Suprapubic skin (tissue), 4 donors: ENCODE measurements at regions not wholly inside any gene's neighbourhood (a gene's known extent, or its start where the extent isn't known, plus 50 kb on each side); places are given as distances from the start of the nearest gene placed in this dataset.

Source experiments
- EP300 ChIP-seq: sonication (generic); formaldehyde crosslinking; IDR thresholded peaks from one replicate; pipeline ENCODE4 v1.6.1; 2017; ENCODE audit warnings: antibody characterized with exemption
- POLR2A ChIP-seq, 2 donors: fragments of 450-650 bp; IDR thresholded peaks; one replicate each; pipeline ENCODE4 v1.6.1; 2017; ENCODE audit warnings: antibody characterized with exemption in 2 of 2, mild to moderate bottlenecking in 2 of 2, moderate library complexity in 2 of 2
- POLR2AphosphoS5 ChIP-seq, 3 donors: sonication (generic); formaldehyde crosslinking; IDR thresholded peaks; one replicate each; pipeline ENCODE4 v1.6.1; 2017; ENCODE audit warnings: antibody characterized with exemption in 3 of 3
- TF ChIP-seq, protein P1 (sequence below), 2 donors: fragments of 200-600 bp in 1 of 2; fragments of 450-650 bp in 1 of 2; sonication (generic) in 1 of 2; IDR thresholded peaks; one replicate each; pipeline ENCODE4 v1.5.1; 2016 to 2019; ENCODE audit warnings: antibody characterized with exemption in 2 of 2, mild to moderate bottlenecking in 1 of 2, moderate library complexity in 1 of 2

DNA sequence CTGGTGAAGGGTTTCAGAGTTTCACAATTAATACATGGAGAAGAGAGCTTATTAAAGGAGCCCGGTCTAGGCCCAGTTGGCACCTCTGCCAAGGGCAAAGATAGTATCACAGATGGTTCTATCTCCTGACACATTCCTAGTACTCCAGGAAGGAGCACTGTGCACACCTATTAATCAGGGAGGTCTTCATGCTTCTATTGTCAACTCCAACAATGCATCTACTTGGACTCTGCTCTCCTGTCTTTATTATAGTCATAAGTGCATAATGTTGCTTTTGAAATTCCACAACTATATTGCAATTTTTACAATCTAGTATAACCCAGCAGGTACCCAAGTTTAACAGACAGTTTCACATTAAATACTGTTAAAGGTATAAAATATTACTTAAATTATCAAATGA, 174.5 kb upstream of the TSC22D1 start:
- no peak for TF ChIP-seq POLR2AphosphoS5 (IDR thresholded peaks at IDR 0.05)
- TF ChIP-seq, protein P1, sequence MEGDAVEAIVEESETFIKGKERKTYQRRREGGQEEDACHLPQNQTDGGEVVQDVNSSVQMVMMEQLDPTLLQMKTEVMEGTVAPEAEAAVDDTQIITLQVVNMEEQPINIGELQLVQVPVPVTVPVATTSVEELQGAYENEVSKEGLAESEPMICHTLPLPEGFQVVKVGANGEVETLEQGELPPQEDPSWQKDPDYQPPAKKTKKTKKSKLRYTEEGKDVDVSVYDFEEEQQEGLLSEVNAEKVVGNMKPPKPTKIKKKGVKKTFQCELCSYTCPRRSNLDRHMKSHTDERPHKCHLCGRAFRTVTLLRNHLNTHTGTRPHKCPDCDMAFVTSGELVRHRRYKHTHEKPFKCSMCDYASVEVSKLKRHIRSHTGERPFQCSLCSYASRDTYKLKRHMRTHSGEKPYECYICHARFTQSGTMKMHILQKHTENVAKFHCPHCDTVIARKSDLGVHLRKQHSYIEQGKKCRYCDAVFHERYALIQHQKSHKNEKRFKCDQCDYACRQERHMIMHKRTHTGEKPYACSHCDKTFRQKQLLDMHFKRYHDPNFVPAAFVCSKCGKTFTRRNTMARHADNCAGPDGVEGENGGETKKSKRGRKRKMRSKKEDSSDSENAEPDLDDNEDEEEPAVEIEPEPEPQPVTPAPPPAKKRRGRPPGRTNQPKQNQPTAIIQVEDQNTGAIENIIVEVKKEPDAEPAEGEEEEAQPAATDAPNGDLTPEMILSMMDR (IDR thresholded peaks at IDR 0.05): no peak
- TF ChIP-seq EP300: no peak
- no peak for TF ChIP-seq POLR2A (IDR thresholded peaks at IDR 0.05)
